Activated CD4-positive, alpha-beta T cell treated with anti-CD3 and anti-CD28 coated beads, Interleukin-2, amount 10 ng/mL, durations not matched to agents 24 days and 14 days (primary cell): ENCODE measurements at regions not wholly inside any gene's neighbourhood (a gene's known extent, or its start where the extent isn't known, plus 50 kb on each side); places are given as distances from the start of the nearest gene placed in this dataset.

ENCODE experiments used
- DNase-seq: peaks from one replicate; pipeline ENCODE4 v3.0.0; 2022
- H3K27ac Mint-ChIP-seq: one replicate; pipeline ENCODE4 v1.8.0; 2022; ENCODE audit warnings: mild to moderate bottlenecking, mixed read lengths
- H3K27me3 Mint-ChIP-seq: one replicate; pipeline ENCODE4 v1.8.0; 2022; ENCODE audit warnings: mixed read lengths
- H3K36me3 Mint-ChIP-seq: one replicate; pipeline ENCODE4 v1.8.0; 2022; ENCODE audit warnings: low read depth, mild to moderate bottlenecking, mixed read lengths
- H3K4me1 Mint-ChIP-seq: one replicate; pipeline ENCODE4 v1.8.0; 2021; ENCODE audit warnings: mixed read lengths
- H3K4me3 Mint-ChIP-seq: one replicate; pipeline ENCODE4 v1.8.0; 2022; ENCODE audit warnings: mild to moderate bottlenecking, moderate library complexity, mixed read lengths
- H3K9me3 Mint-ChIP-seq: one replicate; pipeline ENCODE4 v1.8.0; 2021; ENCODE audit warnings: mixed read lengths
- intact Hi-C: fragments of 100-400 bp; cut with micrococcal nuclease; formaldehyde crosslinking; loops from one replicate; pipeline ENCODE4 v1.15.1; 2023

- Mint-ChIP-seq H3K4me1 (no peaks in the 10 kb centered on the region), H3K4me3 (no peak overlapping the region), H3K9me3 (no peaks in the 10 kb centered on the region)
Observed at GRCh38 chr13:105545811-105546210, 989.7 kb downstream of the EFNB2 start.

GRCh38 chr13:105543742-105544141 is 991.7 kb downstream of the EFNB2 start:
- intact Hi-C loops = no loop called here
- H3K36me3 Mint-ChIP-seq = no peaks in the 10 kb centered on the region
- no peak for DNase-seq
- H3K4me1 Mint-ChIP-seq = no peaks in the 10 kb centered on the region
- no peaks in the 10 kb centered on the region for H3K27me3 Mint-ChIP-seq
- no peaks in the 10 kb centered on the region for H3K9me3 Mint-ChIP-seq
- no peak overlapping the region for H3K4me3 Mint-ChIP-seq
- H3K27ac Mint-ChIP-seq = no peak overlapping the region

More at GRCh38 chr13:105545811-105546210, 989.7 kb downstream of the EFNB2 start:
- Mint-ChIP-seq H3K27me3 (no peaks in the 10 kb centered on the region), H3K27ac (no peak overlapping the region), H3K36me3 (no peaks in the 10 kb centered on the region)
- intact Hi-C loops = no loop called here
- DNase-seq = no peak

- Mint-ChIP-seq H3K9me3 (no peaks in the 10 kb centered on the region), H3K4me3 (no peak overlapping the region), H3K36me3 (no peaks in the 10 kb centered on the region), H3K27me3 (no peaks in the 10 kb centered on the region), H3K4me1 (no peaks in the 10 kb centered on the region), H3K27ac (no peak overlapping the region)
- DNase-seq = no peak
- intact Hi-C loops = no loop called here
Observed at GRCh38 chr13:105541565-105541964, 993.9 kb downstream of the EFNB2 start.

GRCh38 chr13:105538346-105538745 is 997.1 kb downstream of the EFNB2 start:
- Mint-ChIP-seq H3K4me3 (no peak overlapping the region), H3K27ac (no peak overlapping the region), H3K27me3 (no peaks in the 10 kb centered on the region), H3K4me1 (no peaks in the 10 kb centered on the region), H3K9me3 (no peaks in the 10 kb centered on the region), H3K36me3 (no peaks in the 10 kb centered on the region)
- no peak for DNase-seq
- intact Hi-C loops = no loop called here

- intact Hi-C loops = no loop called here
- H3K9me3 Mint-ChIP-seq = no peaks in the 10 kb centered on the region
- no peaks in the 10 kb centered on the region for H3K36me3 Mint-ChIP-seq
- H3K27me3 Mint-ChIP-seq = no peaks in the 10 kb centered on the region
- H3K4me1 Mint-ChIP-seq = no peaks in the 10 kb centered on the region
- no peak for DNase-seq
- H3K4me3 Mint-ChIP-seq = no peak overlapping the region
- no peak overlapping the region for H3K27ac Mint-ChIP-seq
Observed at GRCh38 chr13:105537113-105537512, 998.3 kb downstream of the EFNB2 start.

- Mint-ChIP-seq H3K36me3 (no peaks in the 10 kb centered on the region), H3K4me3 (no peak overlapping the region), H3K27ac (no peak overlapping the region), H3K4me1 (no peaks in the 10 kb centered on the region), H3K27me3 (no peaks in the 10 kb centered on the region), H3K9me3 (no peaks in the 10 kb centered on the region)
- intact Hi-C loops = no loop called here
- DNase-seq = no peak
Observed at GRCh38 chr13:105530468-105530867, 1005.0 kb downstream of the EFNB2 start.

- no peak for DNase-seq
- Mint-ChIP-seq H3K27ac (no peak overlapping the region), H3K4me1 (no peaks in the 10 kb centered on the region), H3K4me3 (no peak overlapping the region), H3K9me3 (no peaks in the 10 kb centered on the region), H3K27me3 (no peaks in the 10 kb centered on the region), H3K36me3 (no peaks in the 10 kb centered on the region)
- intact Hi-C loops = no loop called here
Observed at GRCh38 chr13:105527127-105527526, 1008.3 kb downstream of the EFNB2 start.

GRCh38 chr13:105519771-105520170 is 1015.7 kb downstream of the EFNB2 start:
- Mint-ChIP-seq H3K27me3 (no peaks in the 10 kb centered on the region), H3K4me3 (no peak overlapping the region), H3K36me3 (no peaks in the 10 kb centered on the region), H3K27ac (no peak overlapping the region), H3K4me1 (no peaks in the 10 kb centered on the region), H3K9me3 (no peaks in the 10 kb centered on the region)
- no peak for DNase-seq
- intact Hi-C loops = no loop called here

- no peaks in the 10 kb centered on the region for H3K4me1 Mint-ChIP-seq
- no peaks in the 10 kb centered on the region for H3K36me3 Mint-ChIP-seq
- DNase-seq = no peak
- H3K27me3 Mint-ChIP-seq = no peaks in the 10 kb centered on the region
- H3K4me3 Mint-ChIP-seq = no peak overlapping the region
- intact Hi-C loops = no loop called here
- no peak overlapping the region for H3K27ac Mint-ChIP-seq
- H3K9me3 Mint-ChIP-seq = no peaks in the 10 kb centered on the region
Observed at GRCh38 chr13:105518086-105518485, 1017.4 kb downstream of the EFNB2 start.

GRCh38 chr13:105514401-105514800 is 1021.1 kb downstream of the EFNB2 start:
- H3K36me3 Mint-ChIP-seq = no peaks in the 10 kb centered on the region
- H3K4me3 Mint-ChIP-seq = no peak overlapping the region
- no peak for DNase-seq
- H3K4me1 Mint-ChIP-seq = no peaks in the 10 kb centered on the region
- intact Hi-C loops = no loop called here
- H3K9me3 Mint-ChIP-seq = no peaks in the 10 kb centered on the region
- H3K27ac Mint-ChIP-seq = no peak overlapping the region
- no peaks in the 10 kb centered on the region for H3K27me3 Mint-ChIP-seq

GRCh38 chr13:105513448-105513847 is 1022.0 kb downstream of the EFNB2 start:
- H3K4me1 Mint-ChIP-seq = no peaks in the 10 kb centered on the region
- H3K27ac Mint-ChIP-seq = no peak overlapping the region
- no peaks in the 10 kb centered on the region for H3K27me3 Mint-ChIP-seq
- H3K9me3 Mint-ChIP-seq = no peaks in the 10 kb centered on the region
- no peak overlapping the region for H3K4me3 Mint-ChIP-seq
- intact Hi-C loops = no loop called here
- DNase-seq = no peak
- no peaks in the 10 kb centered on the region for H3K36me3 Mint-ChIP-seq

- Mint-ChIP-seq H3K9me3 (no peaks in the 10 kb centered on the region), H3K27me3 (no peaks in the 10 kb centered on the region), H3K4me1 (no peaks in the 10 kb centered on the region), H3K27ac (no peak overlapping the region), H3K4me3 (no peak overlapping the region), H3K36me3 (no peaks in the 10 kb centered on the region)
- DNase-seq = no peak
- intact Hi-C loops = no loop called here
Observed at GRCh38 chr13:105509981-105510762, 1025.3 kb downstream of the EFNB2 start.

- no peaks in the 10 kb centered on the region for H3K9me3 Mint-ChIP-seq
- H3K27me3 Mint-ChIP-seq = no peaks in the 10 kb centered on the region
- intact Hi-C loops = no loop called here
- no peaks in the 10 kb centered on the region for H3K4me1 Mint-ChIP-seq
- no peak overlapping the region for H3K4me3 Mint-ChIP-seq
- no peaks in the 10 kb centered on the region for H3K36me3 Mint-ChIP-seq
- H3K27ac Mint-ChIP-seq = no peak overlapping the region
- DNase-seq = no peak
Observed at GRCh38 chr13:105506463-105506862, 1029.0 kb downstream of the EFNB2 start.

GRCh38 chr13:105502193-105502592 is 1033.3 kb downstream of the EFNB2 start:
- Mint-ChIP-seq H3K4me1 (no peaks in the 10 kb centered on the region), H3K27me3 (no peaks in the 10 kb centered on the region), H3K4me3 (no peak overlapping the region), H3K36me3 (no peaks in the 10 kb centered on the region), H3K27ac (no peak overlapping the region), H3K9me3 (no peaks in the 10 kb centered on the region)
- DNase-seq = no peak
- intact Hi-C loops = no loop called here

GRCh38 chr13:105497597-105497996 is 1037.9 kb downstream of the EFNB2 start:
- H3K27ac Mint-ChIP-seq = no peak overlapping the region
- DNase-seq = no peak
- H3K9me3 Mint-ChIP-seq = no peaks in the 10 kb centered on the region
- H3K4me1 Mint-ChIP-seq = no peaks in the 10 kb centered on the region
- no peak overlapping the region for H3K4me3 Mint-ChIP-seq
- intact Hi-C loops = no loop called here
- H3K36me3 Mint-ChIP-seq = no peaks in the 10 kb centered on the region
- no peaks in the 10 kb centered on the region for H3K27me3 Mint-ChIP-seq
